ENCODE measurements at regions not wholly inside any gene's neighbourhood (a gene's known extent, or its start where the extent isn't known, plus 50 kb on each side); places are given as distances from the start of the nearest gene placed in this dataset.

GRCh38 chr6:105954148-105954547 is 132.0 kb upstream of the PRDM1 start:
- DNase-seq, result no peak

GRCh38 chr6:105952772-105953690 is 133.1 kb upstream of the PRDM1 start:
- no peak for DNase-seq

DNA sequence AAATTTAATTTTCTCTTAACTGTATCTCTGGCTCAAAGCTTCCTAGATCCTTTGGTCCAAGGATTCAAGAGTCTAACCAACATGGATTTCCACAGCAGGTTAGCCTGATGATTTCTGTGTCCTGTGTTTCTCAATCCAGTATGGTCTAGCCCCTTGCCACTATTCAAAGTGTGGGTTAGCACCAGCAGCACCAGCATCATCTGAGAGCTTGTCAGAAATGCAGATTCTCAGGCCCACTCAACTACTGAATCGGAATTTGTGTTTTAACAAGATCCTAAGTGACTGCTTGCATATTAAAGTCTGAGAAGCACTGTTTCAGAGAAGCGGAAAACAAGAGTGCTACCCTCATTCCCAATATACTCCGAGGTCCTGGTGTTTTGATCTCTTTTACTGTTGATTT is 133.8 kb upstream of the PRDM1 start:
- no peak for DNase-seq

- no peak for DNase-seq
Observed at GRCh38 chr6:105951322-105951721, 134.8 kb upstream of the PRDM1 start.

DNA sequence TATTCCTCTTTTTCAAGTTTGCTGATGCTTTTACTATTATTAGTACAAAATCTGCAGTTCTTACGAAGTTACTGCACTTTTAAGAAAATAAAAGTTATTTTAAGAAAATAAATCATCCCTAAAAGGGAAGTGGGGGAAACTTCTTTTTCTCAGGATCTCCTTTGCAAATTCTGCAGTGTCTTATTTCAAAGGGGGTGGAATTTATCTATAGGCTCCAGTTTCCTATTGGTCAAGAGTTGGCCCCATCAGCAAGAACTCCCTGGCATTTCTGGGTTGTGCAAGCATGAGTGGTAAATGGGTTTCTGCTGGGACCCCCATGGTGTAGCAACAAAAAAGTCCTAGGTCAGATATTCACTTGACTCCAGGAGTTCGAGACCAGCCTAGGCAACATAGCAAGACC is 136.3 kb upstream of the PRDM1 start:
- no peak for DNase-seq

GRCh38 chr6:105943514-105943913 is 142.6 kb upstream of the PRDM1 start:
- DNase-seq, result no peak

DNA sequence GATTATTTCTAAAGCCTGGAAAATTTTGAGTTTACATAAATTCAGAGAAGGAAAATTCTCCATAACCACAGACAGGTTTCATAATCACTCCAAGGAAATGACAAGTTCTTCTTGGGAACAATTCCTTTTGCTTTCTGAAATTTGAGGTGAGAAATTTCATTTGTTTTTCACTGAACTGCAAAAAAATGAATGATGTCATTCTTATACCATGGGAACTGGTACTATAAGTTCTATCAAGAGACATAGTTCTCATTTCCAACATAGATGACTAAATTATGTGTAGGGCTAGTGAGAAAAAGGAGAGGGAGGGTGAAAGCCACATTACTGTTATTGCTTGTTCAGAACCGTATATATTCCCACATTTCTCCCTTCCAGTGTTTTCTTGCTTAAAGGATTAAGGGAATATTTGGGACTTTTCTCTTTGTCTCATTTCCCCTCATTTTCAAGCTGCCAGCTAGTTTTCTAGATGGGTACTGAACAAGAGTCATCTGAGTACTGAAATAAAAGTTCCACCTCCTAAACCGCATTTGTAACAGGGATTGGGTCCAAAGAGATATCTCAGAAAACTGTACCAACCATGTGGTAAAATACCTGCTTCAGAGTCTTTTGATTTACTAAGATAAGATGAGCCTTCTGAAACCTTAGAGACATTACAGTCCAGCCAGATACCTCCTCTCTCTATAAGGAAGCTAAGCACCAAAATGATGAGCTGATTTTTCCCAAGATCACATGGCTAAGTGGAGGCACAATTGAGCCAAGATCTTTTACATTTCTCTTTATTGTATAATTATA is 144.3 kb upstream of the PRDM1 start:
- DNase-seq, result no peak

- DNase-seq, result no peak
Observed at GRCh38 chr6:105940990-105941389, 145.1 kb upstream of the PRDM1 start.

- DNase-seq, result no peak
Observed at GRCh38 chr6:105936972-105937371, 149.2 kb upstream of the PRDM1 start.

GRCh38 chr6:105935416-105935815 is 150.7 kb upstream of the PRDM1 start:
- DNase-seq, result no peak

DNA sequence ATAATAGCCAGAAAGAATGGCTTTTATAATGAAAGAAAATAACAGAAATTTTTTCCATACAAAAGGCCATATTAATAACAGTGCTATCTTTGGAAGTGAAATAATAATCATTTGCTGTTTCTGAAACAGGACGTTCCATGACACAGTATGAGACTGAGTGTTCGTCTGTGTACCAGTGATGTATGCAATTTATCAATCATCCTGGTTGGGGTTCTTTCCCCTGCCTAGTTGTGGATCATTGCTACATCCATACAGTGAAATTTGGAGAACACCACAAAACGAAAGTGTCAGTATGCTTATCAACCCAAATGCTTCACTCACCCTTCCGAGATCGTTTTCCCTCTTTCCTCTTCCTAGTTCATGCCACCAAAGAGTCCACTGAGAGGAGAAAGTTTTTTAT is 151.4 kb upstream of the PRDM1 start:
- DNase-seq, result no peak

DNA sequence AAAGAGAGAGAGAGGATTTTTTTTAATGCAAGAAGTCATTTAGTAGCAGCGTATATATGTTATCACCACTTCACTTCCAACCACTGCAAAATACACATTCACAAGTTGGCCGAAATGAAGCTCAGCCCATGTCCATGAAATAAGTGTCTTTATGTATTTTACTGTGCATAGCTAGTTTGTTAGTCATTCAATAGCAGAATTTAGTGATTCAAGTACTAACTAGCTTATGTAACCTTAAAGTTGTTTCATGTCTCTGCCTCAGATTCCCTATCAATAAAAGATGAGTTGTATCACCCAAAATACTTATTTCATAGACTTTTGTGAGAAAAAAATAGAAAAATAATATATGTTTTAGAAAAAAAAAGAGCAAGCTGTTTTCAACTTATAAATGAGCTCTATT is 153.7 kb upstream of the PRDM1 start:
- DNase-seq, result no peak

DNA sequence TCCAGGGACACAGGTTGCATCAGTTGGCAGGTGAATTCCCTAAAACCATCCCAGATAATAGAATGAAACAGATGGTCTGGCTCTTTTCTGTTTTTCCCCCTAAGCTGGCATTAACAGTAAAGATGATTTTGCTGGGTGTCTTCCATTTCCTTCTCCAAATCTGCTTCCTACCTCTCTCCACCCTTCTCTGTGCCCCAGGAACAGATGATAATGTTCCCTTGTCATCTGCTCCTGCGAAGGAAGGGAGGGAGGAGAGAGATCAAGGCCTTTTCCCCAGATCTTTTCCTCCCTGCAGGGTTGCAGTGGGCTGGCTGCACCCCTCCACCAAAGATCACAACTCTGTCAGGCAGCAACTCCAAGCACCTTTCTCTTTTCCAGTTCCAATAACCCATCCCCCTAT is 156.5 kb upstream of the PRDM1 start:
- no peak for DNase-seq

- no peak for DNase-seq
Observed at GRCh38 chr6:105926318-105926717, 159.8 kb upstream of the PRDM1 start.

- no peak for DNase-seq
Observed at GRCh38 chr6:105925706-105926105, 160.4 kb upstream of the PRDM1 start.

GRCh38 chr6:105921781-105922180 is 164.4 kb upstream of the PRDM1 start:
- DNase-seq, result no peak

- no peak for DNase-seq
Observed at GRCh38 chr6:105920071-105920470, 166.1 kb upstream of the PRDM1 start.

GRCh38 chr6:105917038-105917695 is 169.0 kb upstream of the PRDM1 start:
- no peak for DNase-seq

DNA sequence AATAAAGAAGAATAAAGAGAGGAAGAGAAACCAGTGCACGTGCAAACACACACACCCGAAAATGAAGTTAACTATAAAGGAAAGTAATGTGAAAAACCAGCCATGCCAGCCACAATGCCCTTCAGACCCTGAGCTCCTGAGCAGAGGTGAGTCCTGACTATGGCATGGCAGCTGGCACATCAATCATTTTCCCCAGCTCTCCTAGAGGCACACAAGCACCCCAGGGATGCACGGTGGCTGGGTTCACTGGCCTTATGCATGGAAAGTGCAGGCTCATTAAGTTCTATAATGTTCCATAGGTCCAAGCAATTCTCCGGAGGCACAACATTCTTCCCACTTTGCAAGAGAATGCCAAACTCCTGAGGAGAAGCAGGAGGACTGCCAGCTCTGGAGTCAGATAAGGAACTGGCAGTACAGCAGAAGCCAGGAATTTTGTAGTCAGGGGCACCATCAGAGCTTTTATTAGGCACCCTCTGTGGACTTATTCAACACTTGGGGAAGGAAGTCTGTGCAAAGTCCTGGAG is 175.0 kb upstream of the PRDM1 start:
- DNase-seq, result no peak

DNA sequence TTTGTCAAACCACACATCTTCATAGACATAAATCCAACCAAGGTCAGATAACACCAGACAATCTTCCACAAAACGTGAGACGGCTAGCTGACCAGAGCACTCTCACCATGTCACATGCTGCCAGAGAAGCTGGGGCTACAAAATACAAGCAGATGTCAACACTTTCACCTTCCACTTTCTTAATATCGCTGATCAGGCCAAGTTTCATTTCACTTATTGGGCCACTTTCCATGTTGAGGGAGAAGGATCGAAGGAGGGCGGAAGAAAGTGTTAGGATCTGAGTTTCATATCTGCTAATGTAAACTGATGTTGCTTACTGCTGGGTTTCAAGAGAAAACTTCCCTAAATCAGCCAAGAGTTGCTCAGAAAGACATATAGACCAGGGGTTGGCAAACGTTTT is 177.0 kb upstream of the PRDM1 start:
- DNase-seq, result no peak

DNA sequence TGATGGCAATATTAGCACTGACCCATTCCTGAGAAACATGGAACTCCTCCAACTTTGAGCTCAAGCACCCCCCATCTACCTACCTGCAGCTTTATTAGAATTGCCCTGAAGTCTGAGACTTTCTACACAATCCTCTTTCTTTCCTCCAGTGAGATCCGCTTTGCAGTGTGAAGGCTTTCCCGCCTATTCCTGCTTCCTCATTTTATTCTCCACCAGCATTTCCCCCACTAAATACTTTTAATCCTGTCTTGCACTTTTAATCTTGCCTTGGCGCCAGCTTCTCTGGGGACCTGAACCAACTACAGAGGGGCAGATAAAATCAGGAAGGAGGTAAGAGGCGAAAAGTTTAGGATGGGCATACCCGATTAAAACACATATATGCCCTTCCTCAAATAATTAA is 178.1 kb upstream of the PRDM1 start:
- DNase-seq, result no peak

DNA sequence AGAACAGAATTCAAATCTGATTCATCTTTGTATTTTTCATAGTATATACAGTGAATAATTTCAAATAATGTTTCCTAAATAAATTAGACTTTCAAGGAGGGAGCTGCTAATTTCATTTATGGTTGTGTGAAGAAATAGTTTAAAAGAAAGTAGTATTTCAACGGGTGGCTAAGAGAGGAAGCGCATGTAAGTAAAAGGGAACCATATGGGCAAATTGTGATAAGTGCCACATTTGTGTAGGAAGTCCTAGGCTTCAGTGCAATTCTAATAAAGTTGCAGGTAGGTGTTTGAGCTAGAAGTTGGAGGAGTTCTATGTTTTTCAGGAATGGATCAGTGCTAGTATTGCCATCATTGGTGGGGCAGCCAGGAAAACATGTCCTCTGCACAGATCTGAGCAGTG is 178.8 kb upstream of the PRDM1 start:
- DNase-seq, result no peak

- DNase-seq, result no peak
Observed at GRCh38 chr6:105902401-105903031, 183.6 kb upstream of the PRDM1 start.

All from activated T-cell treated with anti-CD3 and anti-CD28 coated beads, Interleukin-2, amount 50 U/mL, for 1 hour (primary cell).